ENCODE measurements at regions not wholly inside any gene's neighbourhood (a gene's known extent, or its start where the extent isn't known, plus 50 kb on each side); places are given as distances from the start of the nearest gene placed in this dataset.

DNA sequence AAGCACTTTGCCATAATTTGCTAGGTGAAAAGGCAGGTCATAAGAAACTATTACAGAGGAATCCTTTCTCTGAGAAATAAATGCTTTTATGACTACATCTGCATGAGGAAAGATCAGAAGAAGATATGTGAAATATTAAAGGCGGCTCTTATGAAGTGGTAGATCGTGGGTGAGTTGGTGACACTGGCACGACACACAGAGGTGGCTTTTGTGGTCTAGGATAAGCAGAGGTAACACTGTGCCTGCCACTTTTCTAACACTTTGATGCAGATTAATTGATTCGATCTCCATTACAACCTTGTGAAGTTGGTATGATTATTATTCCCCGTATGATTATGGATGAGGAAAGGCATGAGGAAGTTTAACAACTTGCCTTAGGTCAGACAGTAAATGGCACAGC is 60.0 kb upstream of the ELK3 start:
- TF ChIP-seq, protein P1, sequence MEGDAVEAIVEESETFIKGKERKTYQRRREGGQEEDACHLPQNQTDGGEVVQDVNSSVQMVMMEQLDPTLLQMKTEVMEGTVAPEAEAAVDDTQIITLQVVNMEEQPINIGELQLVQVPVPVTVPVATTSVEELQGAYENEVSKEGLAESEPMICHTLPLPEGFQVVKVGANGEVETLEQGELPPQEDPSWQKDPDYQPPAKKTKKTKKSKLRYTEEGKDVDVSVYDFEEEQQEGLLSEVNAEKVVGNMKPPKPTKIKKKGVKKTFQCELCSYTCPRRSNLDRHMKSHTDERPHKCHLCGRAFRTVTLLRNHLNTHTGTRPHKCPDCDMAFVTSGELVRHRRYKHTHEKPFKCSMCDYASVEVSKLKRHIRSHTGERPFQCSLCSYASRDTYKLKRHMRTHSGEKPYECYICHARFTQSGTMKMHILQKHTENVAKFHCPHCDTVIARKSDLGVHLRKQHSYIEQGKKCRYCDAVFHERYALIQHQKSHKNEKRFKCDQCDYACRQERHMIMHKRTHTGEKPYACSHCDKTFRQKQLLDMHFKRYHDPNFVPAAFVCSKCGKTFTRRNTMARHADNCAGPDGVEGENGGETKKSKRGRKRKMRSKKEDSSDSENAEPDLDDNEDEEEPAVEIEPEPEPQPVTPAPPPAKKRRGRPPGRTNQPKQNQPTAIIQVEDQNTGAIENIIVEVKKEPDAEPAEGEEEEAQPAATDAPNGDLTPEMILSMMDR (conservative IDR thresholded peaks at IDR 0.05) = no peak
- peaks cover 3% of the 10 kb centered on the region for H3K27me3 Mint-ChIP-seq (ENCODE audit: low read depth)
- no peak overlapping the region for H3K4me3 Mint-ChIP-seq
- H3K9me3 Mint-ChIP-seq = peaks cover 3% of the 10 kb centered on the region
- peaks cover 7% of the 10 kb centered on the region for H3K4me1 Mint-ChIP-seq
- H3K36me3 Mint-ChIP-seq (ENCODE audit: low read depth) = no peaks in the 10 kb centered on the region
- H3K27ac Mint-ChIP-seq (ENCODE audit: unreplicated experiment) = no peak overlapping the region
- no peak for DNase-seq (ENCODE audit: low read depth, low spot score)

DNA sequence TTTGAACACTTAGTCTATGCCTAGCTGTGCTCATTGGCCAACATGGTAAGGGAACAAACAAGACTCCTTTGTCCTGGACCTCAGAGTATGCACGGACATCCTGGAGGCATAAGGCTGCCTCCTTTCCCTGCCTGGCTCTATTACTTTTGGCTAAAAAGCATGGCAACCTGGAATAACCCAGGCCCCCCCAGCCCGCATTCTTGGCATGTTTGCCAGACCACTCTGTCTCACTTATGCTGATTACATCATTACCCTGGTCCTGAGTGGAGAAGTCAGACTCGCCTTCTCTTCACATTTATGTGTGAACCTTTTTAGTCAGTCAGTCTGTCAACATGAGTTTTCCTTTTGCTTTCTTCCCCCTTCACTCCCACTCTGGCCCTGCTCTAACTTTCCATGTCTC is 58.0 kb upstream of the ELK3 start:
- Mint-ChIP-seq H3K4me3 (no peak overlapping the region), H3K9me3 (peaks cover 12% of the 10 kb centered on the region), H3K4me1 (peaks cover 7% of the 10 kb centered on the region), H3K36me3 (ENCODE audit: low read depth) (no peaks in the 10 kb centered on the region), H3K27ac (ENCODE audit: unreplicated experiment) (peak overlapping the region; percentile 87), H3K27me3 (ENCODE audit: low read depth) (no peaks in the 10 kb centered on the region)
- TF ChIP-seq, protein P1 (conservative IDR thresholded peaks at IDR 0.05) = no peak
- no peak for DNase-seq (ENCODE audit: low read depth, low spot score)

DNA sequence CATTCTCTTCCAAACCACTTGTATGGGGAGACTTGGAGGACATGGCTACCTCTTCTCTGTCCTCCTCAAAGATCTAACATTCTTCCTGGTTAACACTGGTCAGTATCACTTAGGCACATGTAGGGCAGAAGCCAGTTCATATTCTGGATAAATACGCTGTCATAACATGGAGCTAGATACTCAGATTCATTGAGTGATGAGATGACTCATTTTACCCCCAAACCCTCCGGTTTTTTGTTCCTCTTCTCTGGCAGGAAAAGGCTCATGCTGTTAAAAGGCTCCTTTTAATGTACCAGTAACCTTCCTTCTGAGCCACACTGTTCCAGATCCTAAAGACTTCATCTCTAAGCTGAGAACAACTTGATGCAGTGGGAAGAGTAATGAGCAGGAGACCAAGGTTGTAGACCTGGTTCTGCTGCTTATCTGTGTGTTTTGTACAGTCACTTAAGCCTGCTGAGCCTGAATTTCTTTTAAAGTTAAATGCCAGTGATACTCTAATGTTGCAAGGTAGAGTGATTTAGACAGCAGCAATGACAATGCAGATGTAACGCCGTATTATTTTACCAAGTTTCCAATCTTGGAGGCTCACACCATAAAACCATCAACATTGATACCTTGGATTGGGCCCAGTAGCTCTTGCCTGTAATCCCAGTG is 57.3 kb upstream of the ELK3 start:
- Mint-ChIP-seq H3K27me3 (ENCODE audit: low read depth) (no peaks in the 10 kb centered on the region), H3K36me3 (ENCODE audit: low read depth) (no peaks in the 10 kb centered on the region), H3K27ac (ENCODE audit: unreplicated experiment) (no peak overlapping the region), H3K4me3 (no peak overlapping the region), H3K4me1 (peaks cover 7% of the 10 kb centered on the region), H3K9me3 (peaks cover 13% of the 10 kb centered on the region)
- TF ChIP-seq, protein P1 (conservative IDR thresholded peaks at IDR 0.05) = no peak
- no peak for DNase-seq (ENCODE audit: low read depth, low spot score)

DNA sequence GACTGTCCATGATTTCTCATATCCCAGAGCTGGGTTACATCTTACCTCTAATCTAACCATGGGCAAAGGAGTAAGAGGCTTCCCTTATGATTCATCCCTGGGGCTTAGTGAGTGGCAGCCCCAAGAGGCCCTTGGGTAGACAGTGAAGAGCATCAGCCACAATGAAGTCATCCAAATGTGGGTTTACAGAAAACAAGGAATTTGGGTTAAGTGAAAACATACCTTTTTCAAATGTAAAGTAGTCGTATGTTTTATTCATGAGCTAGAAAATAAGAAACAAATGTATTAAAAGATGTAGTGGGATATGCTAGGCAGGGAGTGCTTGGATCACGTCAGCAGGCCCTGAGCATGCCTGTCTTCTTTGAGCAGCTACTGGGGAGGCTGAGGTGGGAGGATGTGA is 54.0 kb upstream of the ELK3 start:
- DNase-seq (ENCODE audit: low read depth, low spot score) = no peak
- TF ChIP-seq, protein P1 (conservative IDR thresholded peaks at IDR 0.05) = no peak
- H3K27ac Mint-ChIP-seq (ENCODE audit: unreplicated experiment) = peak overlapping the region; percentile 43
- H3K36me3 Mint-ChIP-seq (ENCODE audit: low read depth) = no peaks in the 10 kb centered on the region
- H3K27me3 Mint-ChIP-seq (ENCODE audit: low read depth) = no peaks in the 10 kb centered on the region
- no peak overlapping the region for H3K4me3 Mint-ChIP-seq
- peaks cover 26% of the 10 kb centered on the region for H3K4me1 Mint-ChIP-seq
- peaks cover 13% of the 10 kb centered on the region for H3K9me3 Mint-ChIP-seq

DNA sequence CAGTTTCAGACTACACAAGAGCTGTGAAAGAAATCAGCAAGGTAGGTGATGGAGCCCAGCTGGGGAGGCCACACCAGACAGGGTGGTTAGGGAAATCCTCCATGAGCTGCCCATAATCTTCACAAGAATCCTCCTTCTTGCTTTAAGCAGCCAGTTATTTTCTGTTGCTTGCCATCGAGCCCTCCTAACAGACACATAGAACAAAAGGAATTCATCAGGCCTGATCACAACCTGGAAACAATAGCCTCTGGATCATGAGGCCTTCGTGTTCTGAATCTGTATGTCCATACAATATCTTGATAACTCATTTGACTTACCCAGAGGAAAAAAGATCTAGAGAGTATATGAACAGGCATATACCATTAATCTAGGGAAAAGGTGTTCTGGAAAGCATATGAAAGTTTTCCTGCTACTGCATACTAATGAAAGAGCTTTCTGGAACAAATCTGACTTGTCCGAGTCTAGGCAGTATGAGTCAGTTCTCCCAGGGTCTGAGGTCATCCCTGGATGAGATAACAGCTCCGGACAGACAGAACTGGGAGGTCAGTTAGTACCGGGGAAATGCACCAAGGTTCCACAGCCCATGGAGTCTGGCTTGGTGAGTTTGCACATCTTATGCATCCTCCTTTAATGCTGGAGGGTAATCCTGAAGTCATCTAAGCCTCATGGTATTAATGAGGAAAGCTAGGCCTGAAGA is 52.8 kb upstream of the ELK3 start:
- Mint-ChIP-seq H3K36me3 (ENCODE audit: low read depth) (no peaks in the 10 kb centered on the region), H3K4me1 (peaks cover 24% of the 10 kb centered on the region), H3K27ac (ENCODE audit: unreplicated experiment) (peak overlapping the region; percentile 16), H3K27me3 (ENCODE audit: low read depth) (no peaks in the 10 kb centered on the region), H3K9me3 (peaks cover 13% of the 10 kb centered on the region), H3K4me3 (no peak overlapping the region)
- no peak for DNase-seq (ENCODE audit: low read depth, low spot score)
- TF ChIP-seq, protein P1 (conservative IDR thresholded peaks at IDR 0.05) = no peak

Data from neural crest cell (in vitro differentiated cells).